ENCODE measurements at regions not wholly inside any gene's neighbourhood (a gene's known extent, or its start where the extent isn't known, plus 50 kb on each side); places are given as distances from the start of the nearest gene placed in this dataset.

DNA sequence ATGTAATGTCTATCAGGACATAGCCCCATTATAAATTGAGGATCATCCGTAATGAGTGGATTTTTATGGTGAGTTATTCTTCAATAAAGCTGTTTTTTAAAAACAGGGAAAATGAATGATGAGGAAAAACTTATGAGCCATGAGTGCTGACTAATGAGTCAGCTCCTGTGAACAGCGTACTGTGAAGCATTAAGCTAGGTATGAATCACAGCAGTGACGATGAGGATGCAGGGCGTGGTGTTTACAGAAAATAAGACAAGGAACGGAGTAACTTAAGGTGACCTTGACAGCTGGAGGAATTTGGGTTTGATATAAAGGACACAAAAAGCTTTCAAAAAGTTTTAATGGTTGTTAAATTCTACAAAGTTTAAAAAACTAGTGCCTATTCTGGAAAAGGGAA is 96.3 kb downstream of the FOXF2 start:
- no peak for DNase-seq

DNA sequence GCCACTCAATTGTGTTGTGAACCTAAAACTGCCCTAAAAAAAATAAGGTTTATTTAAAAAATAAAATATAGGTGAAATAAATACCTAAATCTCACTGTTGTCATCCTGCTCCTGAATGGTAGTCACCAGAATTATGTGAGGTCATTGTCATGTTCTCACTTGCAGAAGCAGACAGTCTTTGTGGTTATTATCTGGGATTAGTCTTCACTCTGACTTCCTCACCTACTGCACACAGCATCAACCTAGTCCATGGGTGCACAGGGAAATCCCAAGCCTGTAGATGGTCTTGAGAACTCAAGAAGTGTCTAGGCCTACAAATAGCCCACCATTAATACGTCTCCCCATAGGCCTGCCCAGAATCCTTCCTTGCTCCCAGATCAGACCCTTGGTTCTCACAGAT is 97.0 kb downstream of the FOXF2 start:
- DNase-seq, result no peak

DNA sequence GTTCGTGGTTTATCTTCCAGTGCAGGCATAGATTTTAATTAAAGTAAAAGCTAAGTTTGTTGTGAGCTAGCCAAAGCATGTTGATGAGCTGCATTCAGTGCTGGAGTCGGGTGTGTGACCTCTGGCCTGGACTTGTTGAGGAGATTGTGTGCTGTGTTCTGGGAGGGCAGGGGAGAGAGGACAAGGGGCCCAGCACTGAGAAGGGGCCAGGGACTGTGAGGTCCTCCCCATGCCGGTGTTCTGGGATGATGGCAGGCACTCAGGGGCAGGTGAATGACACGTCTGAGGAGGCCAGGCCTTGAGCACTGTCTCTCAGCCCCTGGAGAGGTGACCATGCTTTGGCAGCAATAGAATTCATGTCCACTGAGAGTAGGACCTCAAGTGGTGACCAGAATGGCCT is 97.9 kb downstream of the FOXF2 start:
- no peak for DNase-seq

DNA sequence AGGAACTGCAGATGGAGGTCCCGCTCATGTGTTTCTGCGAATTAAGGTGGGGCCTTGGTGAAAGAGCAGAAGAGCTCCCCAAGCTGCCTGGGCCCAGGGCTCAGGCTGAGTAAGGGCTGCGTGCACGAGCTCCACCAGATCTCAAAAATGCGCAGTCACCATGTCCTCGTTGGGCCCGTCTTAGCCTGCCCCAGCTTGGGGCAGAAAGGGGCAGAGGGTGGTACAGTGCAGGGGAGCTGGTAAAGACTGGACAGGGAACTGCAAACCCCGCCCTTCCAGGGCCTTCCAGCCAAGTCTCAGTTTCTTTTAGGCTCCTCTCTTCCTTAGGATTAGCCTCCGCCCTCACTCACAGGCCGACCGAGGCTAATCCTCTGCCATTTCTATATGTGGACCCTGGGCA is 101.6 kb downstream of the FOXF2 start:
- no peak for DNase-seq

- no peak for DNase-seq
Measured at GRCh38 chr6:1491591-1492319, 102.4 kb downstream of the FOXF2 start.

- DNase-seq, result no peak
Measured at GRCh38 chr6:1494671-1495070, 105.3 kb downstream of the FOXF2 start.

- DNase-seq, result no peak
Measured at GRCh38 chr6:1495344-1495743, 106.0 kb downstream of the FOXF2 start.

- DNase-seq, result no peak
Measured at GRCh38 chr6:1496092-1496491, 106.7 kb downstream of the FOXF2 start.

GRCh38 chr6:1496836-1497760 is 107.7 kb downstream of the FOXF2 start:
- no peak for DNase-seq

GRCh38 chr6:1497761-1498105 is 108.4 kb downstream of the FOXF2 start:
- no peak for DNase-seq

DNA sequence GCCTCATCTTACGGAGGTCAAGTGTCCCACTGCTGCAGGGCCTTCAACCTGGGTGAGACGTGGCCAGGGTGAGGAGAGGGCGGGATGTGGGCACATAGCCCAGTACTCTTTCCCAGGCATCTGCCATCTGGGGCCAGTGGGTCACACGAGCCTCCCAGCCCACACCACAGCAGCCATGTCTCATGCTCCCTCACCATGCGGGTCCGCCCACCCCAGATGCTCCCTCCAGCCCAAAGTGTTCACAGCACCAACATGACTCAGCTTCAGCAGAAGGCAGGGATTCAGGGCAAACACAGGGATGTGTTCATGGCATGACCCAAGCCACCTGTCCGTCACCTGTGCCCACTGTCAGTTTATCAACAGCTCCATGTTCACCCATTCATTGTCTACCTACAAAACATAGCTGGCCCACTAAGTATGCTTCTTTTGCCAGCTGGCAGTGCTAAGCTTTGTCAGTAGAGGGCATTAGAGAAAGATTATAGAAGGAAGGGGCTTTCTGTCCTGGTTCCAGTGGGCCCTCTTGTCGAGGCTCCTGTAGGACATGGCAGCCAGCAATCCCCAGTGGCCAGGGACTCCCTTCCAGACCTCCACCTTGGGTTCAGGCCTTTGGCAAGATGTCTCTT is 109.2 kb downstream of the FOXF2 start:
- peak in 1 of 2 experiments; percentile 25 for DNase-seq

- DNase-seq, result no peak
Measured at GRCh38 chr6:1499777-1500176, 109.9 kb upstream of the FOXC1 start.

DNA sequence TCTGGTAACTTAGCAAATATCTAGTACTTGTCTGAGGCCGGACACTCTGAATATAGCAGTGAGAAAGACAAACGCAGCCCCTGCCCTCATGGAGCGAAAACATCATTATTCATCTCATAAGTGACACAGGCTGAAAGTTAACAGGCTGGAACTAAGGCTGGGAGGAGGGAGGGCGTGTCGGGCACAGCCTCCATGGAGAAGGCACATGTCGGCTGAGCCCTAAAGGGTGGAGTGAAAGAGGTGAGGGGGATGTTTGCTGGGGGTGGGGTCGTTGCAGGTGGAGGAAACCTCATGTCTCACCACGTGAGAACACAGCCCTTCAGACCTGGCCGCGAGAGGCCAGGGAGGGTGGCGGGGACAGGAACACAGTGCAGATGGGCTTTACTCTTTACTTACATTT is 108.8 kb upstream of the FOXC1 start:
- no peak for DNase-seq

DNA sequence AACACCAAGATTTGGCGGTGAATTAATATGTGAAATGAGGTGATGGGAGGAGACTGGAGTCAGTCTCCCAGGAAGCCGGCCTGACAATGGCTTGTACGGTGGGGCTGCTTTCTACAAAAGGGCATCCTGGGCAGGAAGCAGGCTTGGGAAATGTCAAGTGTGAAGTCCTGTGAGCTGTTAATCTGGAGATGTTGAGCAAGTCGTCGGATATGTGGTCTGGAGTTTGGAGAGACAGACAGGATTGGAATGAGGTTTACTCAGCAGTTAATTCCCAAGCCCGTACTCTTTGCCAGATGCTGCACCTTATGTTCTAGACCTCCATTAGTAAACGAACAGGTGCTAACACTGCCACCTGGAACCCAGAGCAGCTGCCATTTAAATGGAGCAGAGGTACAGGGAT is 107.7 kb upstream of the FOXC1 start:
- DNase-seq, result no peak

- no peak for DNase-seq
Measured at GRCh38 chr6:1503811-1504210, 105.9 kb upstream of the FOXC1 start.

- DNase-seq, result no peak
Measured at GRCh38 chr6:1504465-1504864, 105.2 kb upstream of the FOXC1 start.

- DNase-seq, result no peak
Measured at GRCh38 chr6:1507251-1507650, 102.5 kb upstream of the FOXC1 start.

DNA sequence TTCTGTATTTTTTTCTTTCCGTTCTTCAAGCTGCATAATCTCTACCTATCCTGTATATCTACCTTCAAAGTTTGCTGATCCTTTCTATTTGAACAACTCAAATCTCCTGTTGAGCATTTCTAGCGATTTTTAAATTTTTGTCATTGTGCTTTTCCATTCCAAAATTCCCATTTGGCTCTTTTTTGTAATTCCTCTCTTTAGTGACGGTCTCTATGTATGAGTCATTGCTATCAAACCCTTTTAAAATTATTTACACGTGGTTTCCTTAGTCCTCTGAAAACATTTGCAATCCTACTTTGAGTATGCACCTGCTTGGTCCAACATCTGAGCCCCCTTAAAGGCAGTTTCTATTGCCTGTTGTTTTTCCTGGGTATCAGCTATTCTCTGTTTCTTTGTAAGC is 100.5 kb upstream of the FOXC1 start:
- DNase-seq, result no peak

- no peak for DNase-seq
Measured at GRCh38 chr6:1510239-1510638, 99.5 kb upstream of the FOXC1 start.

DNA sequence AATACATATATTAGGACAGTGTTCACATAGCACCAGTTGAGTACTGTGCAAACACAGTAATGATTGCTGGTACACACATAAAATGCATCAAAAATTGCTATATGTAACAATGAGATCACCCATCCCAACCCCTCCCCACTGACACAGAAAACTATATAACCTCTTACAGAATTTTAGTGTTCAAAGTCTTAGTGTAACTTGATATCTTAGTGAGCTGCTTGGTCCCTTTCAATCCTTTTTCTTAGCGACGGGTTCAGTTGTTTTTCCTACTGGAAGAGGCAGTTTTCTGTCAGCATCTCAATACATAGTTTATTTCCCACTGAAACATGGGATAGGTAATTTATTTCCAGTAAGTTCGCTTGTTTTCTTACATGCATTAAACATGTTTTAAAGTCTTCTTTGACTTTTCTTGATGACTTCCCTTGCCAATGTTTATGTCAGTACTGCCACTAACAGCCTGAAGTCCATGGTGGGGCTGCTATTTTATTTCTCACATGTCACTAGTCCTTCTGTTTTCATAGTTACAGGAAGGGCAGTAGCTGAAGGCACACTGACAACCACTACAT is 96.4 kb upstream of the FOXC1 start:
- DNase-seq, result no peak

DNA sequence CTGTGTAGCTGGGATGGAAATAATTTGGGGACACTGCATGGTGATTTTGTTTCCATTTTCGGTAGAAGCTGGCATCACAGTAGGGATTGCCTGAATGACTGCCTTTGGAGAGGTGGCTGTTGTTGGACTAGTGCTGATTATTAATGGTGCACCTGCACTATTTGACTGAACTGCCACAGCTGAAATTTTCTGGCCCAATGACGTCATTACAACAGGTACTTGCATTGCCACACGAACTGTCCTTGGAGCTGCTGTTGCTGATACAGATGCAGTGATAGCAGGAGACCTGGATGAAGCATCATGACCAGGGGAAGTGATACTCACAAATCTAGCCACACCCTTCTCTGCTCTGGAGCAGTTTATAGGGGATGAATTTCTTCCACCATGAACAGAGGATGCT is 95.6 kb upstream of the FOXC1 start:
- no peak for DNase-seq

- DNase-seq, result no peak
Measured at GRCh38 chr6:1515280-1515679, 94.4 kb upstream of the FOXC1 start.

GRCh38 chr6:1515781-1516180 is 93.9 kb upstream of the FOXC1 start:
- no peak for DNase-seq

Data from NCI-H526 (cell line).